IPS-NIHi7 (cell line): ENCODE measurements at regions not wholly inside any gene's neighbourhood (a gene's known extent, or its start where the extent isn't known, plus 50 kb on each side); places are given as distances from the start of the nearest gene placed in this dataset.
"Not testable (repeated sequence)": the region's sequence is repeated elsewhere in the genome, so short reads cannot be mapped to it uniquely, and the experiment has no call there.

Experiments used
- DNase-seq: peaks from one replicate; pipeline ENCODE4 v3.0.0; 2012; ENCODE audit warnings: mixed read lengths; ENCODE audit errors: extremely low spot score

- peak; percentile 14 for DNase-seq
Observed at GRCh38 chr2:150214626-150215025, 272.8 kb downstream of the RND3 start.

GRCh38 chr2:150212722-150213171, 274.7 kb downstream of the RND3 start:
- DNase-seq = no peak

- no peak for DNase-seq
Observed at GRCh38 chr2:150211164-150211631, 276.3 kb downstream of the RND3 start.

GRCh38 chr2:150209746-150210145, 277.7 kb downstream of the RND3 start:
- DNase-seq = no peak

- DNase-seq = no peak
Observed at GRCh38 chr2:150208689-150209088, 278.8 kb downstream of the RND3 start.

- no peak for DNase-seq
Observed at GRCh38 chr2:150207979-150208378, 279.5 kb downstream of the RND3 start.

GRCh38 chr2:150204451-150204850, 283.0 kb downstream of the RND3 start:
- no peak for DNase-seq

- DNase-seq = not testable (repeated sequence)
Observed at GRCh38 chr2:150194816-150195215, 292.7 kb downstream of the RND3 start.

GRCh38 chr2:150192701-150193100, 294.8 kb downstream of the RND3 start:
- DNase-seq = no peak

- no peak for DNase-seq
Observed at GRCh38 chr2:150191349-150191748, 296.1 kb downstream of the RND3 start.

GRCh38 chr2:150190546-150190945, 296.9 kb downstream of the RND3 start:
- DNase-seq = no peak

- DNase-seq = no peak
Observed at GRCh38 chr2:150188800-150189199, 298.7 kb downstream of the RND3 start.

- no peak for DNase-seq
Observed at GRCh38 chr2:150188177-150188576, 299.3 kb downstream of the RND3 start.

GRCh38 chr2:150182566-150183235, 304.8 kb downstream of the RND3 start:
- no peak for DNase-seq

- no peak for DNase-seq
Observed at GRCh38 chr2:150178591-150178990, 308.9 kb downstream of the RND3 start.

GRCh38 chr2:150174971-150175421, 312.5 kb downstream of the RND3 start:
- no peak for DNase-seq

GRCh38 chr2:150174056-150174805, 313.2 kb downstream of the RND3 start:
- no peak for DNase-seq

GRCh38 chr2:150171065-150171548, 316.4 kb downstream of the RND3 start:
- no peak for DNase-seq

GRCh38 chr2:150169237-150169629, 318.2 kb downstream of the RND3 start:
- no peak for DNase-seq

- no peak for DNase-seq
Observed at GRCh38 chr2:150168595-150169236, 318.8 kb downstream of the RND3 start.

GRCh38 chr2:150167711-150168110, 319.8 kb downstream of the RND3 start:
- DNase-seq = no peak

- no peak for DNase-seq
Observed at GRCh38 chr2:150166313-150167051, 321.0 kb downstream of the RND3 start.
